Kidney epithelial cell (primary cell): ENCODE measurements at regions not wholly inside any gene's neighbourhood (a gene's known extent, or its start where the extent isn't known, plus 50 kb on each side); places are given as distances from the start of the nearest gene placed in this dataset.

Source experiments
- DNase-seq: peaks from one replicate; pipeline ENCODE4 v3.0.0-alpha.2; 2010; ENCODE audit warnings: low read depth
- H3K27me3 ChIP-seq: 2 replicates; pipeline ENCODE4 v1.6.0; 2011; ENCODE audit warnings: low read length; ENCODE audit not compliant: control insufficient read depth, insufficient read depth
- H3K36me3 ChIP-seq: 2 replicates; pipeline ENCODE4 v1.5.1; 2011; ENCODE audit warnings: low read length; ENCODE audit not compliant: control insufficient read depth, insufficient read depth
- H3K4me3 ChIP-seq: 2 replicates; pipeline ENCODE4 v1.5.1; 2011; ENCODE audit warnings: low read depth, mild to moderate bottlenecking, control low read depth, low read length
- CTCF ChIP-seq: IDR thresholded peaks from 2 replicates; pipeline ENCODE4 v1.5.1; 2011; ENCODE audit warnings: mild to moderate bottlenecking, moderate library complexity, low read length, control low read depth, inconsistent platforms; ENCODE audit not compliant: insufficient read depth, poor library complexity, severe bottlenecking

DNA sequence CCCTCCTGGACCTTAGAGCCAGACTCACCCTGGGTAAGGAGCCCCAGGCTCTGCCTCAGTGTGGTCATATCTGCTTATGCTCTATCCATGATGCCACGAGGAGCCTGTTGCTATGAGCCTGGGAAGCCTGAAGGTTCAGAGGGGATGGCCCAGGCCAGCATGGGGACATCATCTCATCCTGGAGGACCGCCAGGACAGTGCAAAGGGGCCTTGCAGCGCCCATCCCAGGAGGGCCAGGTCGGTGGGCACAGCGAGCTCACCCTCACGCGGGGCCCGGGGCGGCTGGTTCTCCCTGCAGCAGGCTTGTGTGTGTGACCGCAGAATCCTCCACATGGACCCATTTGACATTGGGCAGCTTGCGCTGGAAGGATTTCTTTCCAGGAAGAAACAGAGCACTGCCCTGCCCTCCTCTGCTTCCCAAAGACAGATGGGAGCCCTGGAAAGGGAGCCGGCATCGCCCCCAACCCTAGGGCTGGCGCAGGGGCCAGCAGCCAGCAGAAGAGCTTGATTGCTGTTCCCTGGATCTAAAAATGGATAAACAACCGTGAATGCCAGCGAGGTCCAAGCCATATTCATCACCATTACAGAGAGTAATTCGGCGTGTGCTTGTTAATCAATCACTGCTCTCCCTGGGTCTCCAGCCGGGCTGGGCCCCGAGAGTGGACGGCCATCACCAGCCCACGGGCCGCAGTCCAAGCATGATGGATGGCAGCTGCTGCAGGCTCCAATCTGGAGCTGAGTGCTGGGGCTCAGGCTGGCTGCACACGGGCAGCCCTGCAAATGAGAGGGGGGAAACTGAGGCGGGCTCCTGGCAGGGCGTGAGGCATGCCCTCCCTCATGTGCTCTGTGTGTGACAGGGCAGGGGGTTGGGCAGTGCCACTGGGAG is 739.7 kb downstream of the BRD1 start:
- Histone ChIP-seq H3K36me3 (no peaks in the 10 kb centered on the region), H3K27me3 (no peaks in the 10 kb centered on the region), H3K4me3 (no peak overlapping the region)
- DNase-seq = no peak
- TF ChIP-seq CTCF = no peak

- no peak overlapping the region for H3K4me3 ChIP-seq
- no peaks in the 10 kb centered on the region for H3K27me3 ChIP-seq
Measured at GRCh38 chr22:49087198-49087597, 740.5 kb downstream of the BRD1 start.

GRCh38 chr22:49086606-49087157 is 741.0 kb downstream of the BRD1 start:
- TF ChIP-seq CTCF = no peak
- H3K27me3 ChIP-seq = no peaks in the 10 kb centered on the region
- H3K4me3 ChIP-seq = no peak overlapping the region
- DNase-seq = no peak
- no peaks in the 10 kb centered on the region for H3K36me3 ChIP-seq

More at GRCh38 chr22:49087198-49087597, 740.5 kb downstream of the BRD1 start:
- no peaks in the 10 kb centered on the region for H3K36me3 ChIP-seq
- DNase-seq = no peak
- no peak for TF ChIP-seq CTCF

GRCh38 chr22:49086181-49086580 is 741.5 kb downstream of the BRD1 start:
- no peak for TF ChIP-seq CTCF
- Histone ChIP-seq H3K4me3 (no peak overlapping the region), H3K27me3 (no peaks in the 10 kb centered on the region), H3K36me3 (no peaks in the 10 kb centered on the region)
- DNase-seq = no peak

- H3K36me3 ChIP-seq = no peaks in the 10 kb centered on the region
- H3K27me3 ChIP-seq = no peaks in the 10 kb centered on the region
- DNase-seq = no peak
- TF ChIP-seq CTCF = no peak
- H3K4me3 ChIP-seq = no peak overlapping the region
Measured at GRCh38 chr22:49084206-49084605, 743.5 kb downstream of the BRD1 start.
